ENCODE measurements at regions not wholly inside any gene's neighbourhood (a gene's known extent, or its start where the extent isn't known, plus 50 kb on each side); places are given as distances from the start of the nearest gene placed in this dataset.
"Not testable (repeated sequence)": the region's sequence is repeated elsewhere in the genome, so short reads cannot be mapped to it uniquely, and the experiment has no call there.

GRCh38 chr2:138898855-138899254, 118.7 kb upstream of the NXPH2 start:
- no peak for DNase-seq

DNA sequence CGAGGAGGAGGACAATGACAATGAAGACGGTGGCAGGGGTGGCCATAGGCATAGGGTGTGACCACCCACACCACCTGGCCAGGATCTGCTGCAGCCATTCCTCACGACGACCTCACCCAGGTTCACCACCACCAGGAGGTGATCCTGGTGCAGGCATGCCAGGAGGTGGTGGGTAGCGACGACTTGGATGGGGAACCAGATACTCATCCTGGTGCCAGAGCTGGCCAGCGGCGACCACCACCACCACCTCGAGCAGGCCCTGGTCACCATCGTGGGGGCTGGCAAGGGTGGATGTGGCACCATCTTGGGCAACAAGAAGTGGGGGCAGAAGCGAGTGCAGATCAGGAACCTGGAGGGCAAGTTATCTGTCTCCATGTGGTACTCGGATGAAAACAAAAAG, 117.1 kb upstream of the NXPH2 start:
- no peak for DNase-seq

DNA sequence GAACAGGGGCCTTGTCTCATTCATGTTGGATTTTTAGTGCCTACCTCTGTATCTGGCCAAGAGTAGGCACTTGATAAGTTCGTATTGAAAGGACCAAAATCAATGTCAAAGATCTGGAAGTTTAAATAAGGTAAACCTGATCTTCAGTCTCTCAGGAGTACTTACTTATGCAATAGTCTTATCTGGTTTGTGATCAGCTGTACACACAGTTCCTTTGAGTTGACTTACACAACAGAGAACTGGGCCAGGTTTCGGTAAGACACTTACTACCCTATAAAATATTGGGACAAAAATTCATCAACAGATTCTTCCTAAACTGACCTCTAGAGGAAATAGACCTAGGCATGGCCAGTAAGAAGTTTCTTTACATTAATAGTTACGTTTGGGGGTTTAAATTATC, 113.6 kb upstream of the NXPH2 start:
- no peak for DNase-seq

DNA sequence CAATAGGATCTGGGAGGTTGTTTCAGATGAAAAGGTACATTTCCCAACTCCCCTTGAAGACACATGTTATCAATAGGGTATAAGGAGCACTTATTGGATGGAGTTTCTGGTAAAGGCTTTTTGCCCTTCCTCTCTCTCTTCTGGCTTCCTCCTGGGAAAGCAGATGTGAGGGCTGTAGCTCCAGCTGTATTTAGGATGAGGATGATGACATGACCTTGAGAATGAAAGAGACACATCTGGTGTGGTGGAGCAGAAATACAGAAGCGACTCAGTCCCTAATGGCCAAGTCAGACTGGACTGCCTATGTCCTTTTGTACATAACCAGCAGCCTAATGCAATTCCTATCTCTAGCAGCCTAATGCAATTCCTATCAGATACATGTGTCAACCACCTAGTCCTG, 100.9 kb upstream of the NXPH2 start:
- DNase-seq: no peak

- DNase-seq: no peak
Measured at GRCh38 chr2:138879931-138880330, 99.7 kb upstream of the NXPH2 start.

DNA sequence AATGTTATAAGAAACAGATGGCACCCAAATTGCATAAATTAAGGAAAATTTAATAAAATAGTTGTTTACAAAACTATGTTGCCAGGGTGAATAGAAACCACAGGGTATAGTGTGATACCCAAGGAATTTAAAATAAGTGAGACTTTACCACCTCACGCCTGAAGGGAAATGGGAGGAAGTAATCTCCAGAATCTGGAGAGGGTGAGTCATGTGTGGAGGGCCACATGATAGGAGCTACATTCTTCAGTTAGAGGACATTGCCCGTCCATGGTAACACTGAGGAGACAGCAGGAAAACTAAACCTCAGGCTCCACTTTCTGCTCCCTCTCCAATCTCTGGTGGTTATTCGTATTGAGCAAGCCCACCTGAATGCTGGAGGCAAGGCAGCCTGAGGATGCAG, 97.2 kb upstream of the NXPH2 start:
- DNase-seq: no peak

- DNase-seq: no peak
Measured at GRCh38 chr2:138874251-138874650, 94.1 kb upstream of the NXPH2 start.

DNA sequence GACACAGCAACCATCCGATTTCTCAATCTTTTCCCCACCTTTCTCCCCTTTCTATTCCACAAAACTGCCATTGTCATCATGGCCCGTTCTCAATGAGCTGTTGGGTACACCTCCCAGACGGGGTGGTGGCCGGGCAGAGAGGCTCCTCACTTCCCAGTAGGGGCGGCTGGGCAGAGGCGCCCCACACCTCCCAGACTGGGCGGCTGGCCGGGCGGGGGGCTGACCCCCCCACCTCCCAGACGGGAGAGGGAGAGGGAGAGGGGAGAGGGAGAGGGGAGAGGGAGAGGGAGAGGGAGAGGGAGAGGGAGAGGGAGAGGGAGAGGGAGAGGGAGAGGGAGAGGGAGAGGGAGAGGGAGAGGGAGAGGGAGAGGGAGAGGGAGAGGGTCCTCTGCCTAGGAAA, 91.9 kb upstream of the NXPH2 start:
- not testable (repeated sequence) for DNase-seq

GRCh38 chr2:138871312-138871711, 91.1 kb upstream of the NXPH2 start:
- DNase-seq: no peak

DNA sequence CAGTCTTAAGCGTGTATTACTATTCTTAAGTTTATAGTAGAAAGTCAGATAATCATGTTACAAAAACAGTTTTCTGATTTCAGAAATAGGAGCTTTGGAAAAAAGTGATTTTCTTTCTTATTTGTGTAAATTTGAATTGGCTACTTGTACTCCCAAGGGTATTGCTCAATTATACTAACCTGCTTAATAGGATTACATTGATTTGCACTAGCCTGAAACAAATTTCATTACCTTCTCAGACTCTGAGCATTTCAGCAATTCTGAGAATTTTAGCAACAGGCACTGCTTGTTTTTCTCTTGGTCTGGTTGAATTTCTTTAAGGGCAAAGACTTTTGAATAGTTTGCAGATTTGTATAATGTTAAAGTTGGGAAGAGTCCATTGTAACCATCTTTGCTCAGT, 87.2 kb upstream of the NXPH2 start:
- DNase-seq: no peak

DNA sequence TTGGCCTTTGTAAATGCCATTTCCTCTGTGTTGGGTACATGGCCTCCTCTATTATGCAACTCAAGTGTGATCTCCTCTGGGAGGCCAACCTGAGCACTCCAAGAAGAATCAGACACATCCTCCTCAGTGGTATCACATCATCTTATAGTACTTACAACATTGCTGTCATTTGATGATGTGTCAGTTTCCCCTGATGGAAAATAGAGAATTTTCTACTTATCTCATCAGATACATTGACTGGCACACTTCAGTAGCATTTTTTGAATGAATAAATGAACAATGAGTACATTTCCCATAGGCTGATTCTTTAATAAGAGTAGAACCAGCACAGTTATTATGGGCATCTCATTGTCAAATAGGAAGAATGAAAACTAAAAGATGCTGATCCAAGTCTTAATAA, 86.6 kb upstream of the NXPH2 start:
- DNase-seq: no peak

- no peak for DNase-seq
Measured at GRCh38 chr2:138853761-138854160, 73.6 kb upstream of the NXPH2 start.

DNA sequence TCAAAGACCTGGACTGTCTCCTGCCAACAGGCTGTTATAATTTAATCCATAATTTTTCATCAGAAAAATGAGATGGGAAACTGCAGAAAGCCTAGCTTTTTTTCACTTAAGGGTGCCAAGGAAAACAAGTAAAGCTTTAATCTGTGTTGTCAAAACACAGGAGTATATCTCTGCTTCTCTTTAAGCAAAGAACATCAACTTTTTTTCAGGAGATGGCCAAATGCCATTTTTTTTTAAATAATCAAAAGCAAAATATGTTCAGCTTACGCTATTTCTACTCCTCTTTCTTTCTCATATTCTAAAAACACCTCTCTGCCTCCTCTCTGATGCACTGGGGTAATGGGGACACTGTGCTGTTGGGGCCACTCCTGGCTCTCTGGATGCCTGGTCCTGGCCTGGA, 73.1 kb upstream of the NXPH2 start:
- DNase-seq: no peak

GRCh38 chr2:138846216-138846821, 66.1 kb upstream of the NXPH2 start:
- peak; percentile 20 for DNase-seq

- DNase-seq: no peak
Measured at GRCh38 chr2:138842341-138842740, 62.2 kb upstream of the NXPH2 start.

DNA sequence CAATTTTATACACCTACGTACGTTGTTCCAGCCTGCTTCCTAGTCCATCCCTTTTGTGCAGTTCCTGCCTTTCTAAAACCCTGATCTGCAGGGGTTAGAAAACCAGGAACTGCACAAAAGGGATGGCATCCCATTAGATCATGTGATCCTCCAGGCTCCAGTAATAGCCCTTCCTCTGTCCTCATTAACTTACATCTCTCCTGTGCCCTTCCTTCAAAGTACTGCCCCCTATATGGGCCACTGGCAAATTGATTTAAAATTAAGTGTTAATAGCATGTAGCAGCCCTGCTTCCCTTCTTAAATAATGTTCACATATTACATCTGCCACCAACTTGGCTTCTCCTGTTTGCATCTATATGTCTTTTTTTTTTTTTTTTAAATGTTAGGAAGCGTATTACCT, 61.3 kb upstream of the NXPH2 start:
- DNase-seq: no peak

DNA sequence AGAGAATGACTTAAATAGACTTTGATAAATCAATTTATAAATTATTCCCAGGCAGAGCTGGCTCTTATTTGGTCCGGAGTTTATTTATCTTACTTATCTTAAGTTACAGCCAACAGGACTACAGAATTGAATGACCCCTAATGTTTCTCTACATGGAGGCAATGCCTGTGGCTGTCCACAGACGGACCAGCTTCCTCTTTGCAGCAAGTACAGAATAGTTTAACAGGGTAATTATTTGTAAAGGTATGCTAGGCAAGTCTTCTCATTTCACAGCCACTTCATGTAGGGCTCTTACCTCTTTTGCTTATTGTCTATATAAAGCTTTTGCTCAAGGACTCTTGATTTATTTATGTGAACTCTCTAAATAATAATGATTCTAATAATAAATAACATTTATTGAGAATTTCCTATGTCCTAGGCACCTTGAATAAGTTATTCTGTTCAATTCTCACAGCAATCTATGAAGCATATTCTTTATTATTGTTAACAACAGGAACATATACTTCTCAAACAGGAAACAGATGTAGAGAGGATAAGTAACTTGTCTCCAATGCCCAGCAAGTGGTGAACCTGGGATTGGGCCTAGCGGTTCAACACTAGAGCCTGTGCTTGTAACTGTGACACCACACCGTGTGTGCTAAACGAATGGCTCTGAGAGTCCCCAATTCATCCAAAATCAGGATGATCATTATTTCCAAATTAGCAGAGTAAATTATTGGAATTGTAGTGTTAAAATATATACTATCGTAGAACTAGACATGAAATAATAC, 58.8 kb upstream of the NXPH2 start:
- DNase-seq: no peak

GRCh38 chr2:138831691-138832090, 51.5 kb upstream of the NXPH2 start:
- no peak for DNase-seq

DNA sequence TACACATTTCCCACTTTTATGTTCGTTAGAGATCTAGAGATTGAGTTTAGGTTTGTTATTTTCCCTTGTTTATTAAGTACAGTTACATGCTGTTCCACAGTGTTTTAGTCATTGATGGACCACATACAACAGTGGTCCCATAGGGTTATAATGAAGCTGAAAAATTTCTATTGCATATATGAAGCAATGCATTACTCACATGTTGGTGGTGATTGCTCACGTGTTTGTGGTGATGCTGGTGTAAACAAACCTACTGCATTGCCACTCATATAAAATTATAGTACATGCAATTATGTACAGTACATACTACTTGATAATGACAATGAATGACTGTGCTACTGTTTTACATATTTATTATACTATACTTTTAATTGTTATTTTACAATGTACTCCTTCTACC, 51.0 kb upstream of the NXPH2 start:
- no peak for DNase-seq

DNA sequence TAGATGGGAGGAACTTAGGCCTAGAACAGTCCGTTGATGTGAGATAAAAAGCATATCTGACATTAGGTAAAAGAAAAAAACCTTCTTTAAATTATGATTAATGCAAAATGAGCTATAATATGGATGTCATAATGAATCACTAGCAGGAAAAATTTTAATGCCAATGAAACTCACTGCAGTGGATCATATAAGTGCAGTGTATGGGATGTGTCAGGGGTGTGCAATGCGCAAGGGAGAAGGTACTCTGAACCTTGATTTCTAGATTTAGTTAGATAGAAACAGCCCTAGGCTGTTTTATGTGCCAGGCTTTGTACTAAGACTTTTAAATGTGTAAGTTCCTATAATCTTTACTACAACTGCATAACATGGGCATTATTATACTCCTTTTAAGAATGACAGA, 50.4 kb upstream of the NXPH2 start:
- DNase-seq: no peak

Data from DMS 273 treated with DMSO at 0.1 percent for 48 hours (cell line).